DMS79 (cell line): ENCODE measurements at regions not wholly inside any gene's neighbourhood (a gene's known extent, or its start where the extent isn't known, plus 50 kb on each side); places are given as distances from the start of the nearest gene placed in this dataset.

ENCODE experiments used
- DNase-seq: peaks from one replicate; lab custom pipeline; 2025; lab: John Stamatoyannopoulos, UW

- no peak for DNase-seq
Measured at GRCh38 chr5:143870362-143870761, 58.4 kb downstream of the HMHB1 start.

GRCh38 chr5:143870871-143871632 lies 59.1 kb downstream of the HMHB1 start:
- no peak for DNase-seq

DNA sequence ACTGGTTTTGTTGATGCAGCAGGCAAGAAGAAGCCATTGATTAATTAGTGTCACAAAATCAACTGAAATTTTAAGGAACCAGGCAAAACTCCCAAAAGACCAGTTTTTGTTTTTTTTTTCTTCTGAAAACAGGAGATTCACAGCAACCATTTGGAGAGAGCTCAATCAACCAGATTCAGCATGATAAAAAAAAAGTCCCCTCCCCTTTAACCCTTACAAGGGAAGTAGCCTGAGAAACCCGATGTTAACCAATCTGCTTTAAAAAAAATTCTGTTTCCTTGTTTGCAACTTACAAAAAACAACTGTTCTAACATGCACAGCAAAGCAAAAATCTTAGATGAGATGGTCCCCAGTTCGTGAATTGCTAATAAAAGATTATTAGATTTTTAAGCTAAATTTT lies 59.7 kb downstream of the HMHB1 start:
- no peak for DNase-seq

GRCh38 chr5:143874312-143874711 lies 62.4 kb downstream of the HMHB1 start:
- no peak for DNase-seq

GRCh38 chr5:143877196-143877595 lies 65.2 kb downstream of the HMHB1 start:
- DNase-seq: no peak

DNA sequence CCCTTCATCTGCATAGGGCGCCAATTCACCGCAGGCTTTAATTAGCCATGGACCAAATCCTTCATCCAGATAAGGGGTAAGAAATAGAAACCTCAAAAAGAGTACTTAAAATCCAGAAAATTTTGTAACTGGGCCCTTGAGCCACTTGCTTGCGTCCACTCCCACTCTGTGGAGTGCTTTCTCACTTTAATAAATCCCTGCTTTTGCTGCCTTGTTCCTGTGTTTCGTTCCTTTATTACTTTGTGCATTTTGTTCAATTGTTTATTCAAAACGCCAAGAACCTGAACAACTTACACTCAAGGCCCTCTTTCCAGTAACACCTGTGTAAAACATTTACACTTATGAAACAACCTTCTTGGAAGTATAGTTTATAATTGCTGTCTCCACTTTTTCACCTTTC lies 66.5 kb downstream of the HMHB1 start:
- no peak for DNase-seq

GRCh38 chr5:143879646-143880045 lies 67.7 kb downstream of the HMHB1 start:
- no peak for DNase-seq

- no peak for DNase-seq
Measured at GRCh38 chr5:143880178-143880577, 68.2 kb downstream of the HMHB1 start.

GRCh38 chr5:143882520-143882919 lies 70.6 kb downstream of the HMHB1 start:
- DNase-seq: no peak

DNA sequence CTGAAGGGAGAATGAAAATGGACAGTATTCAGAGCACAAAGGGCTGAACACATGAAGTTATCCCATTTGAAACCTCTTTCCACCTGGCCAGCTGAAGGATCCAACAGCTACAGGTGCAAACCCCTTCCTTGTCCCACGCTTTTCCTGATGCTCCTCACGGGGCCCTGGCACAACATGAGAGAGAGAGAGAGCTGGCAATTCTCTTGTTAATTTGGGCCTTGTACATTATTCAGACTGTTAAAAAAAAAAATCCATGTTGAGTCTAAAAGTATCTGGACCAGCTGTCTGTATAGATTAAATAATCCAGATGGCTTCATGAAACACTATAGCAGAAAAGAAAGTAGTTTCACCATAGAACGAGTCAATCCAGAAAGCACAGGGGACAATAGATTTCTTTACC lies 74.1 kb downstream of the HMHB1 start:
- no peak for DNase-seq

DNA sequence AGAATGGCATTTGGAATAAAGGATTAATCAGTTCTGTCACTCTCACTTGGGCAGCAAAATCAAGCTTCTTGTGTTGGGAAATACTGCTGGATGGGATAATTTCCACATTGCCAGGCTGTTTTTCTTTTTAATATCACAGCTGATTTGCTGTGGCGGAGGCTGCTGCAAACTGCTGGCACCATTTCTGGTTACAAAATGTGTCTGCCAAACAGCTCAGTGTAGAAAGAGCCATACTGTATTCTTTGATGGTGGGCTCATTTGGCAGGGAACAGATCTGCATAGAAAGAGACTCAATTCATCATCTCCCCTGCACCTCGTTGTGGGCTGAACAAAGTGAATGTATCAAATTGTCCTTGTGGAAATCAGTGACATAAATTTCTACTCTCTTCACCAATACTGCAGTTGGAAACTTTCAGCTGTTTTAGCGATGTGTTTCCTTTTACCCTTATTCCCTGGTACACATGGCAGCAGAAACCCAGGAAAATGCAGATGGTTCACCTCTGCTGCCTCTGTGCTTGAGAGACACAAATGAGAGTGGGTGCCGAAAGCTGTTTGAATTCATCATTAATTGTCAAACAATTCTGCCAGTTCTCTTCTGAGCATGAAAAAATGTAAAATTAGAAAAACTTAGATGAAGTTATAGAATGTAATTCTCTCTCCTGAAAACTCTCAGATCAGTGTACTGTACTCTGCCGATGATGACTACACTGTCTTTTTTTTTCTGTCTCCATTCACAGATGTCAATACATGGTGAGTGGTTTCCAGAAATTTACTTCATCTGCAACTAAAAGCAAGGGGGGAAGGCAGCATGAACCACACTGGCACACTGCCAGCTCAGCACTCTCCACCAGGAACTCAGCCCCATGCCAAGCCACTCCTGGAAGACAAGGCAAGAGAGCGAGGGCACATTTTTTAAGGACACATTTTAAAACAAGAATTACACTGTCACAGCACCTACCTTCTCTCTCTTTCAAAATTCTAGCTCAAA lies 75.0 kb downstream of the HMHB1 start:
- peak; percentile 56 for DNase-seq

- no peak for DNase-seq
Measured at GRCh38 chr5:143887903-143888665, 76.1 kb downstream of the HMHB1 start.

DNA sequence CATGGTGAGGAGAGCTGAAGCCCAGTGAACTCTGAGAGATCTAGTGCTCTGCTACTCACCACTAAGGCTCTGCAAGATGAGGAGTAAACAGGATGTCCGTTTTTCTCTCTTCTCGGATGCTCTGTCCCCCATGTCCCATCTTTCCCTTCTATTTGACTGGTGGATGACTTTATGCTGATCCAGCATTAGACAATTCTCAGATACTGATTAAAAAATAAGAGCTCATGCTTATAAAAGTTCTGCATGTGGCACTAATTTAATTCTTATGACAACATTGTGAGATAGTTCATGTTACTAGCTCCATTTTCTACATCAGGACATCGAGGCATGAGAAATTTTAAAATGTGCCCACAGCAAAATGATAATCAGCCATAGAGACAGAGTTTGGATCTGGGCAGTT lies 77.0 kb downstream of the HMHB1 start:
- DNase-seq: no peak

GRCh38 chr5:143889986-143890385 lies 78.0 kb downstream of the HMHB1 start:
- DNase-seq: peak; percentile 45

DNA sequence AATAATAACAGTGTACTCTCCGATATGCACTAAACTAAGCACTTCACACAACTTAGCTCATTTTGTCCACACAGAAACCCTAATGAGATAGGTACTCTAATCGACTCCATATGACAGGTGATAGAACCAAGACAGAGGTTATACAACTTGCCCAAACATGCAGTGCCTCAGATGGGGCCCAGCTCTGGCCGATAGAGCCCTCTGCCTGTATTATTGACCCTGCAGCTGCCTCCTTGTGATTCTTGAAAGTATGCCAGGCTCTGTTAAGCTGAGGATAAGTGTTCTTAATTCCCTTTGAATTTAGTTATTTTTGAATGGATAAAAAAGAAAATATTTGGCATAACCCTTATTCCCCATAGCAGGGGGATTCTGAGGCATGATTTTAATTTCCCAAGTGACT lies 78.5 kb downstream of the HMHB1 start:
- peak; percentile 54 for DNase-seq

- DNase-seq: no peak
Measured at GRCh38 chr5:143892271-143892670, 80.3 kb downstream of the HMHB1 start.

DNA sequence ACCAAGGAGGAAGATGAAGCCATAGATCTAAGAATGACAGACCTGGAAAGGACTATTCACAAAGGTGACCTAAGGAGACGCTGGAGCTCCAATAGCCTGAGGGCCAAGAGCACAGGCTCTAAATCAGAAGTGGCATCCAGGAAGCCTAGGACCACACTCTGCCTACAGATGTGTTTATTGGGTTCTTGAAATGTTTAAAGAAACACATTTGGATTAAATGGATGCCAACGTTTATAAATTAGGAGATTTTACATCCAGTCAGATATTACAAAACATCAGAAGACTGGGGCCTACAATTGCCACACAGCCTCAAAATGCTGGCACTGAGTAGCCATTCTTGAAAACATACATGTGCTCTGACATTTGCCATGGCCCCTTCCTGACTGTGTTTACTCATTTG lies 80.9 kb downstream of the HMHB1 start:
- no peak for DNase-seq

GRCh38 chr5:143893638-143894037 lies 81.7 kb downstream of the HMHB1 start:
- no peak for DNase-seq

DNA sequence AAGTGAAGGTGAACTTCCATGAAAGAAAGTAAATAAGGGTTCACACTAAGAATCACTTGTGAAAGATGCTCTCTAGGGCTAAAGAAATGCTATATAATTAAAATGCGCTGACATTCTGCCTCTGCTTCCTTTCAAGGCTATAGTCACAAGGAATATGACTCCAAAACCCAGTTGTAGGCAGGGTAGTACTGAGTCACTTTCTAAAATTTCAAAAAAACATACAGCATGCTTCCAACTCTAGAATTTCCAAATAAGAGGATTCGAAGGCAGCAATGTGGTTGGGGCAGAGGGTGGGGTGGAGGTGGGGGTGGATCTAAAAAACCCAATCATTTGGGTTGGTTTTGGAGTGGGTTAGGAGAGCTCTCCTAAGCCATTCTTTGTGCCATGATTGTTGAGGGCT lies 84.6 kb downstream of the HMHB1 start:
- no peak for DNase-seq

GRCh38 chr5:143896966-143897365 lies 85.0 kb downstream of the HMHB1 start:
- no peak for DNase-seq

- no peak for DNase-seq
Measured at GRCh38 chr5:143898381-143898780, 86.4 kb downstream of the HMHB1 start.

DNA sequence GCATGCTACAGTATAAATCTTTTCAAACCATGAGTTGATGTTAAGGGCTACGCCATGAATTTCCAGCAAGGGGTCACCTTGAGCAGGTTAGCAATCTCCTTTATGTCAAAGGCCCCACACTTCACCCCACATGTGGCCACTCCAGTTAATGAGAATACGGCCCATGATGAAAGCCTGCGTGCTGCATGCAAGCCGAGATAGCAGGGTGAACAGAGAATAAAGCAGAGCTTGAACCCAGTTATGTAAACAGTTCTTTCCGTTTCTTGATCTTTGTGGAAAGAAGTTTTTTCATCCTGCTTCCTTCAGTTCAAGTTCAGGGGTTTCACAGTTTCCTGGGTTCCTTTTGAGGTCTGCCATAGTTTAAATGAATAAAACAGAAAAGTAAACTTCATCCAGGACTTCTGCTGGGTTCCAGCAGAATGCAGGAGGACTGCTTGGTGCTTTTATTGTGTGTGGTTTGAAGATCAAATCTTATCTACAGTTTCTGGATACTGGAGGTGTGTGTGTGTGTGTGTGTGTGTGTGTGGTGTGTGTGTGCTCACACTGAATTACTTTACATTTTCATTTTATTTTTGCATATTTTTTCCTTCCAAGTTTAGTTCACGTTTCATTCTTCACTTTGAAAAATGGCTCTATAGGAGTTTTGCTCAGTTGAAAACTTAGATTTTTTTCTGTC lies 87.1 kb downstream of the HMHB1 start:
- DNase-seq: no peak
